Activated CD4-positive, alpha-beta T cell treated with anti-CD3 and anti-CD28 coated beads, Interleukin-2, amount 50 U/mL, for 16 hours (primary cell): ENCODE measurements at regions not wholly inside any gene's neighbourhood (a gene's known extent, or its start where the extent isn't known, plus 50 kb on each side); places are given as distances from the start of the nearest gene placed in this dataset.
"Not testable (repeated sequence)": the region's sequence is repeated elsewhere in the genome, so short reads cannot be mapped to it uniquely, and the experiment has no call there.

Experiments
- DNase-seq: peaks from one replicate; pipeline ENCODE4 v3.0.0-alpha.2; 2020

GRCh38 chr21:25234857-25235801, 372.2 kb downstream of the MRPL39 start:
- DNase-seq: peak; percentile 30

- no peak for DNase-seq
Observed at GRCh38 chr21:25220954-25221353, 386.3 kb downstream of the MRPL39 start.

- no peak for DNase-seq
Observed at GRCh38 chr21:25220169-25220568, 387.1 kb downstream of the MRPL39 start.

- DNase-seq: no peak
Observed at GRCh38 chr21:25215698-25216384, 391.4 kb downstream of the MRPL39 start.

GRCh38 chr21:25214676-25215075, 392.6 kb downstream of the MRPL39 start:
- no peak for DNase-seq

GRCh38 chr21:25199944-25200343, 407.3 kb downstream of the MRPL39 start:
- DNase-seq: no peak

- DNase-seq: peak; percentile 57
Observed at GRCh38 chr21:25191141-25191540, 416.1 kb downstream of the MRPL39 start.

GRCh38 chr21:25189497-25189896, 417.8 kb downstream of the MRPL39 start:
- no peak for DNase-seq

- DNase-seq: peak; percentile 55
Observed at GRCh38 chr21:25188677-25189079, 418.6 kb downstream of the MRPL39 start.

GRCh38 chr21:25186273-25186672, 421.0 kb downstream of the MRPL39 start:
- DNase-seq: no peak

- no peak for DNase-seq
Observed at GRCh38 chr21:25183577-25183976, 423.7 kb downstream of the MRPL39 start.

- DNase-seq: not testable (repeated sequence)
Observed at GRCh38 chr21:25181690-25182089, 425.6 kb downstream of the MRPL39 start.

- no peak for DNase-seq
Observed at GRCh38 chr21:25179116-25179515, 428.2 kb downstream of the MRPL39 start.

- DNase-seq: peak; percentile 58
Observed at GRCh38 chr21:25176637-25177412, 430.5 kb downstream of the MRPL39 start.

GRCh38 chr21:25175938-25176337, 431.3 kb downstream of the MRPL39 start:
- no peak for DNase-seq

GRCh38 chr21:25171438-25171837, 435.8 kb downstream of the MRPL39 start:
- no peak for DNase-seq

- DNase-seq: no peak
Observed at GRCh38 chr21:25170681-25171080, 436.6 kb downstream of the MRPL39 start.

- DNase-seq: no peak
Observed at GRCh38 chr21:25169370-25169769, 437.9 kb downstream of the MRPL39 start.

GRCh38 chr21:25166904-25167303, 440.4 kb downstream of the MRPL39 start:
- not testable (repeated sequence) for DNase-seq

- no peak for DNase-seq
Observed at GRCh38 chr21:25161571-25161970, 445.7 kb downstream of the MRPL39 start.

- DNase-seq: not testable (repeated sequence)
Observed at GRCh38 chr21:25155020-25155419, 452.3 kb downstream of the MRPL39 start.

- DNase-seq: no peak
Observed at GRCh38 chr21:25149022-25149421, 458.3 kb downstream of the MRPL39 start.

- no peak for DNase-seq
Observed at GRCh38 chr21:25139414-25139813, 467.9 kb downstream of the MRPL39 start.
